ENCODE measurements at regions not wholly inside any gene's neighbourhood (a gene's known extent, or its start where the extent isn't known, plus 50 kb on each side); places are given as distances from the start of the nearest gene placed in this dataset.

DNA sequence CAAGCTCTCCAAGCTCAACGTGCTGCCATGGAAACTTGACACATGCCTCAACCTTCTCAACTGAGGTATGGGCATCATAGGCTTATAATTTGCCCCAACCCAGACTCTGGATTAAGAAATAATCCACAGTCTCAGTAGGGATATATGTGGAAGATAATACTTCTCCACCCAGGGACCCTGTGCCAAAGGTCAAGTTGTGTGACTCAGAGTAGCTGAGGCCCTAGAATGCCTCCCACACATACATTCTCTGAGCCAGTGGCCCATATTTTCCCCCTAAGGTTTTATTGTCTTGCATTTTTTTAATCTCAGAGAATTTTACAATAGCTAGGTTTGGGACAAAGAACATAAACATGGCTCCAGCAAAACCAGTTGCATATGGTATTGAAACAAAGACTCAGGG, 283.1 kb downstream of the IDS start:
- H3K4me1 ChIP-seq (ENCODE audit: control insufficient read depth, insufficient read depth, low read length, poor library complexity, severe bottlenecking), result no peaks in the 10 kb centered on the region
- no CpG with 5 or more reads among the region's 1 CpG for WGBS, 2 experiments (ENCODE audit: insufficient coverage in 2 of 2)
- H3K9me3 ChIP-seq (ENCODE audit: control insufficient read depth, low read length), result no peaks in the 10 kb centered on the region
- H3K36me3 ChIP-seq (ENCODE audit: control insufficient read depth, insufficient read depth, low read length), result no peaks in the 10 kb centered on the region
- H3K27ac ChIP-seq (ENCODE audit: low read depth, low read length, severe bottlenecking), result no peak overlapping the region
- no peak overlapping the region for H3K4me3 ChIP-seq (ENCODE audit: extremely low read depth, insufficient read depth, low read length, poor library complexity, severe bottlenecking)

DNA sequence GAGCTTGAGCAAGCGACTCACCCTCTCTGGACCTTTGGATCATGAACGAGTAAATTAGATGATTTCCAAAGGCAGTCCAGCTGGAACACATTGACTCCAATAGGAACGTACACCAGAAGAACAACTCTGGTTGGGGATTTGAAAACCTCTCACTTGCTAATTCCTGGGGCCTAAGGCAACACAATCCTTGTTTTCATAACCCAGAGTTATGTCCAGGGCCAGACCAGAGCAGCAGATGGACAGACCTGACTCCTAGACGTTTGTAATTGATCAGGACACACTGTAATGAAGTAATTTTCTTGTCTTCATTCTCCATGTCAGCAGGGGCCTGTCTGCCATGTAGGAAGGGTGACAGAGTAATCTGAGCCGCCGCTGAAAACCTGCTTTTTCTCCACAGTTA, 283.9 kb downstream of the IDS start:
- H3K36me3 ChIP-seq (ENCODE audit: control insufficient read depth, insufficient read depth, low read length), result no peaks in the 10 kb centered on the region
- WGBS, 2 experiments (ENCODE audit: insufficient coverage in 2 of 2), result 80% methylated on average over 1 of the region's 6 CpGs; no CpG with 5 or more reads in 1 of the 2 experiments
- no peak overlapping the region for H3K4me3 ChIP-seq (ENCODE audit: extremely low read depth, insufficient read depth, low read length, poor library complexity, severe bottlenecking)

DNA sequence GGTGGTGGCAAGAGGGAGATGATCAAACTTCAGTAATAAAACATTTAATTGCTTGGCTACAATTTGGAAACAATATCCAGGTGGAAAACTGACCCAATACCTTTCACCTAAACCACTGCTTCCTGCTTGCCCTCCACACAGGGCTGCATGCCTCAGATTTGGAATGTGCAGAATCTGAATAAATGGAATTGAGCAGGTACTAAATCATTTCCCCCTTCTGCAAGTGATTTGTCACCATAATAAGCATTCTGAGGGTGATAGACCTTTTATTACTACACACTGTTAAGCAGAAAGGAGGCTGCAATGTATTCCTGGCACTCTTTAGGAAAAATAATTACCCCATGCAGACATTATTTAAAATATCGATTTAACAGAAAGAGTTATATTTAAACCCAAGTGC, 291.8 kb downstream of the IDS start:
- H3K4me3 ChIP-seq (ENCODE audit: extremely low read depth, insufficient read depth, low read length, poor library complexity, severe bottlenecking), result no peak overlapping the region
- WGBS, 2 experiments (ENCODE audit: insufficient coverage in 2 of 2), result no CpG with 5 or more reads among the region's 1 CpG
- no peaks in the 10 kb centered on the region for H3K9me3 ChIP-seq (ENCODE audit: control insufficient read depth, low read length)

More for the DNA sequence above, 283.9 kb downstream of the IDS start:
- Histone ChIP-seq H3K9me3 (ENCODE audit: control insufficient read depth, low read length) (no peaks in the 10 kb centered on the region), H3K4me1 (ENCODE audit: control insufficient read depth, insufficient read depth, low read length, poor library complexity, severe bottlenecking) (no peaks in the 10 kb centered on the region), H3K27ac (ENCODE audit: low read depth, low read length, severe bottlenecking) (no peak overlapping the region)

DNA sequence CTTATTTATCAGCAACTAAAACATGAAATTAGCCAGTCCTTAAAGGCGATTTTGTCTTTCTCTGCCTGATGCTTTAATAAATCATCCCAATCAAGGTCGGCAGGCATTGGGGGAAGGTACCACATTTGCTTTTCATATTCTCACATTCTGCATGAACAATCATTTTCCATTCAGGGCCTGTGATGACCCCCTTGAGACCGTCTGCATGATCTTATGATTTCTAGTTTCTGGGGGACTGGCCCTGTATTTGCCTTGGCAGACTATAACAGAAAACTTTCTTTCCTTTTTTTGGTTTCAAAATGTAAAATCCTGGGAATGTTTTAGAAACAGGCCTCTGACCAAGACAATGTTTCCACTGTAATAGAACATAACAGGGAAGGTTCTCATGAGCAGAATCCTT, 296.8 kb downstream of the IDS start:
- whole genome bisulfite sequencing, 2 experiments (ENCODE audit: insufficient coverage in 2 of 2), result 67 to 94% methylated on average over 1 to 2 of the region's 3 CpGs
- H3K4me1 ChIP-seq (ENCODE audit: control insufficient read depth, insufficient read depth, low read length, poor library complexity, severe bottlenecking), result no peaks in the 10 kb centered on the region
- H3K36me3 ChIP-seq (ENCODE audit: control insufficient read depth, insufficient read depth, low read length), result no peaks in the 10 kb centered on the region
- H3K27ac ChIP-seq (ENCODE audit: low read depth, low read length, severe bottlenecking), result no peak overlapping the region
- H3K9me3 ChIP-seq (ENCODE audit: control insufficient read depth, low read length), result no peaks in the 10 kb centered on the region
- H3K4me3 ChIP-seq (ENCODE audit: extremely low read depth, insufficient read depth, low read length, poor library complexity, severe bottlenecking), result no peak overlapping the region

More for the DNA sequence above, 291.8 kb downstream of the IDS start:
- no peaks in the 10 kb centered on the region for H3K4me1 ChIP-seq (ENCODE audit: control insufficient read depth, insufficient read depth, low read length, poor library complexity, severe bottlenecking)
- no peaks in the 10 kb centered on the region for H3K36me3 ChIP-seq (ENCODE audit: control insufficient read depth, insufficient read depth, low read length)
- no peak overlapping the region for H3K27ac ChIP-seq (ENCODE audit: low read depth, low read length, severe bottlenecking)

DNA sequence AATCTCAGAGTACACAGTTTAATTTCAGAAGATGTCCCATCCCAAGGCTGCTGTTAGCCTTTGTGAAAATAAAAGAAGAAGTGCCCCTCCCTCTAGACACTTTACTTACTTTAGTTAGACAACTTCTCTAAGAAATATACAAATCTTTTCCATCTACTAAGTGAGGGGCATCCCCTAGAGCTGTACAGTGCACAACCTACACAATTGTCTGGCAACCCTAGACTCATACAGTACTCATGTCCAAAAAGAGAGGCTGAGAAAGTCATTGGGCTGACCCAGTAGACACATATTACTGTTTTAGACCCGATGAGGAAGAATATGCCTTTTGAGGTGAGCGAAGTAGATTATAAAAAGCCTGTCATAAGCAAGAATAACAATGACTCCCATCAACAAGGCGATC, 297.6 kb downstream of the IDS start:
- no peak overlapping the region for H3K27ac ChIP-seq (ENCODE audit: low read depth, low read length, severe bottlenecking)
- H3K9me3 ChIP-seq (ENCODE audit: control insufficient read depth, low read length), result no peaks in the 10 kb centered on the region
- H3K36me3 ChIP-seq (ENCODE audit: control insufficient read depth, insufficient read depth, low read length), result no peaks in the 10 kb centered on the region
- H3K4me3 ChIP-seq (ENCODE audit: extremely low read depth, insufficient read depth, low read length, poor library complexity, severe bottlenecking), result no peak overlapping the region
- no peaks in the 10 kb centered on the region for H3K4me1 ChIP-seq (ENCODE audit: control insufficient read depth, insufficient read depth, low read length, poor library complexity, severe bottlenecking)
- no CpG with 5 or more reads among the region's 3 CpGs for WGBS, 2 experiments (ENCODE audit: insufficient coverage in 2 of 2)

DNA sequence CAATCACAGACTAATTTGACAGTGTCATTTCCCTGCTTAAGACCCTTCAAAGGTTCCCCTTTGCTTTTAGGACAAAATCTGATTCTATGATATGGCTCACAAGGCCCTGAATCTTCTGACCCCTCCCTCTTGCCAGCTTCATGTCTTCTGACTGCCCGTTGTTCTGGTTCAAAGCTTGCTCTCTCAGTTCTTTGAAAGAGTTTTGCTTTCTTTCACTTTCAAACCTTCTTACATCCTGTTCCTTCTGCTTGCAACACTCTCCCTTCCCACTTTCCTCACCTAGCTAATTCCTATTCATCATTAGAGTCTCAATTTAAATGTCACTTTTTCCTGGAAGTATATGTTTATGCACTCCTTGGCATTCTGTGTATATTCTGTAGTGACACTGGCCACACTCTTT, 299.2 kb downstream of the IDS start:
- Histone ChIP-seq H3K9me3 (ENCODE audit: control insufficient read depth, low read length) (no peaks in the 10 kb centered on the region), H3K36me3 (ENCODE audit: control insufficient read depth, insufficient read depth, low read length) (no peaks in the 10 kb centered on the region), H3K27ac (ENCODE audit: low read depth, low read length, severe bottlenecking) (no peak overlapping the region), H3K4me1 (ENCODE audit: control insufficient read depth, insufficient read depth, low read length, poor library complexity, severe bottlenecking) (no peaks in the 10 kb centered on the region), H3K4me3 (ENCODE audit: extremely low read depth, insufficient read depth, low read length, poor library complexity, severe bottlenecking) (no peak overlapping the region)
- WGBS, 2 experiments (ENCODE audit: insufficient coverage in 2 of 2), result 100% methylated on average over 1 of the region's 1 CpG; no CpG with 5 or more reads in 1 of the 2 experiments

DNA sequence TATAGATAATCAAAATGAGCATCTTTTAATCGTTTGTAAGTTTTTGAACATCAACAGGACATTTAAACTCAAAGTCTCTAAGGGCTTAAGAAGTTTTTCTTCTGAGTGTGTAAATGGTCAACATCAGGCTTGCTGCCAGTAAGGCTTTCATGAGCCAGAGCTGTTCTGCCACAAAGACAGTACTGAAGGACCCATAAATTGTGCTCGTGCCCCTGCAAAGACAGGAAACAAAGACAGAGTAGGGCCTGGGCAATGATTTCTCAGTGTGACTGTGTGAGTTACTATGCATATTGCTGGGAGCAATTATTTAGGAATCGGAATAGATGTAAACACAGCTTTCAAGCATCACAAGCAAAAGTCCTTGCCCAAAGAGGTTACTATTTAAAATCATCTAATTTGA, 300.0 kb downstream of the IDS start:
- Histone ChIP-seq H3K27ac (ENCODE audit: low read depth, low read length, severe bottlenecking) (no peak overlapping the region), H3K4me1 (ENCODE audit: control insufficient read depth, insufficient read depth, low read length, poor library complexity, severe bottlenecking) (no peaks in the 10 kb centered on the region), H3K4me3 (ENCODE audit: extremely low read depth, insufficient read depth, low read length, poor library complexity, severe bottlenecking) (no peak overlapping the region), H3K9me3 (ENCODE audit: control insufficient read depth, low read length) (no peaks in the 10 kb centered on the region), H3K36me3 (ENCODE audit: control insufficient read depth, insufficient read depth, low read length) (no peaks in the 10 kb centered on the region)
- WGBS, 2 experiments (ENCODE audit: insufficient coverage in 2 of 2), result no CpG with 5 or more reads among the region's 3 CpGs

DNA sequence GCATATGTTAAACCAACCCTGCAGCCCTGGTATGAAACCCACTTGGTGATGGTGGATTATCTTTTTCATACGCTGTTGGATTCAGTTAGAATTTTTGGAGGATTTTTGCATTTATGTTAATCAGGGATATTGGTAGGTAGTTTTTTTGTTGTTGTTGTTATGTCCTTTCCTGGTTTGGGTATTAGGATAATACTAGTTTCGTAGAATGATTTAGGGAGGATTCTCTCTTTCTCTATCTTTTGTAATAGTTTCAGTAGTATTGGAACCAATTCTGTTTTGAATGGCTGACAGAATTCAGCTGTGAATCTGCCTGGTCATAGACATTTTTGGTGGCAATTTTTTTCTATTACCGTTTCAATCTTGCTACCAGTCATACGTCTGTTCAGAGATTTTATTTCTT, 305.4 kb downstream of the IDS start:
- no peaks in the 10 kb centered on the region for H3K4me1 ChIP-seq (ENCODE audit: control insufficient read depth, insufficient read depth, low read length, poor library complexity, severe bottlenecking)
- no peak overlapping the region for H3K4me3 ChIP-seq (ENCODE audit: extremely low read depth, insufficient read depth, low read length, poor library complexity, severe bottlenecking)
- H3K27ac ChIP-seq (ENCODE audit: low read depth, low read length, severe bottlenecking), result no peak overlapping the region
- H3K9me3 ChIP-seq (ENCODE audit: control insufficient read depth, low read length), result no peaks in the 10 kb centered on the region
- no CpG with 5 or more reads among the region's 4 CpGs for WGBS, 2 experiments (ENCODE audit: insufficient coverage in 2 of 2)
- H3K36me3 ChIP-seq (ENCODE audit: control insufficient read depth, insufficient read depth, low read length), result no peaks in the 10 kb centered on the region

DNA sequence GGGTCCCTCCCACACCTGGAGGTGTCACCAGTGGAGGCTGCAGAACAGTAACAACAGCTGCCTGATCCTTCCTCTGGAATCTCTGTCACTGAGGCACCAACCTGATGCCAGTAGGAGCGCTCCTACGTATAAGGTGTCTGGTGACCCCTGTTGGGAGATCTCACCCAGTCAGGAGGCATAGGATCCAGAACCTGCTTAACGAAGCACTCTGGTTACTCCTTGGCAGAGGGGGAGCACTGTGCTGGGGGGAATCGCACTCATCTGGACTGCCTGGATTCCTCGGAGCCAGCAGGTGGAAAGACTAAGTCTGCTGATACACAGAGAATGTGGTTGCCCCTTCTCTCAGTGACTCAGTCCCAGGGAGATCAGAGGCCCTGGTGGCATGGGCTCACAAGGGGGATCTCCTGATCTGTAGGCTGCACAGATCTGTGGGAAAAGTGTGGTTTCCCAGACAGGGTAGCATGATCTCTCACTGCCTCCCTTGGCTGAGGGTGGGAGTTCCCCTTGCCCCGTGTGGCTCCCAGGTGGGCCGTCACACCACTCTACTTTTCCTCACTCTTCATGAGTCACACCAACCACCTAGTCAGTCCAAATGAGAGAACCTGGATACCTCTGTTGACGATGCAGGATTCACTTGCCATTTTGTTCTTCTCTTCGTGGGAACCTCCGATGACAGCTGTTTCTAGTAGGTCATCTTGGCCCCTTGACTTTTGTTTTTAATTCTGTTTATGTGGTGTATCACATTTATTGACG, 305.9 kb downstream of the IDS start:
- Histone ChIP-seq H3K36me3 (ENCODE audit: control insufficient read depth, insufficient read depth, low read length) (no peaks in the 10 kb centered on the region), H3K4me1 (ENCODE audit: control insufficient read depth, insufficient read depth, low read length, poor library complexity, severe bottlenecking) (no peaks in the 10 kb centered on the region), H3K4me3 (ENCODE audit: extremely low read depth, insufficient read depth, low read length, poor library complexity, severe bottlenecking) (no peak overlapping the region), H3K9me3 (ENCODE audit: control insufficient read depth, low read length) (no peaks in the 10 kb centered on the region), H3K27ac (ENCODE audit: low read depth, low read length, severe bottlenecking) (no peak overlapping the region)
- 84 to 85% methylated on average over 3 to 4 of the region's 11 CpGs for WGBS, 2 experiments (ENCODE audit: insufficient coverage in 2 of 2)

DNA sequence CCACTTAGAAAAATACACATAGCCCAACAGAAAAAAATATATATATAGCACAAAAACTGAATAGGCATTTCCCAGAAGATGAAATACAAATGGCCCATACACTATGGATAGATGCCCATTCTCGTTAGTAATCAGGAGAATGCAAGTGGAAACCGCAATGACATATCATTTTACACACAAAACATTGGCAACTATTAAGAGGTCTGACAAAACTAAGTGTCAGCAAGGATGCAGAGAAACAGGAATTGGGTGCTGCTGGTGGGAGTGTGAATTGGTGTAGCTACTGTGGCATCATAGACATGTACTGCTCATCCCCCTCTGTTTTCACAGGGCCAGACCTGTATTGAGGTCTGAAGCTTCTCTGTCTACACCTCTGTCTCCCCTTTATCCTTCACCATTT, 320.0 kb downstream of the IDS start:
- WGBS, 2 experiments (ENCODE audit: insufficient coverage in 2 of 2), result no CpG with 5 or more reads among the region's 2 CpGs
- Histone ChIP-seq H3K4me3 (ENCODE audit: extremely low read depth, insufficient read depth, low read length, poor library complexity, severe bottlenecking) (no peak overlapping the region), H3K9me3 (ENCODE audit: control insufficient read depth, low read length) (no peaks in the 10 kb centered on the region), H3K4me1 (ENCODE audit: control insufficient read depth, insufficient read depth, low read length, poor library complexity, severe bottlenecking) (no peaks in the 10 kb centered on the region), H3K36me3 (ENCODE audit: control insufficient read depth, insufficient read depth, low read length) (no peaks in the 10 kb centered on the region), H3K27ac (ENCODE audit: low read depth, low read length, severe bottlenecking) (no peak overlapping the region)

DNA sequence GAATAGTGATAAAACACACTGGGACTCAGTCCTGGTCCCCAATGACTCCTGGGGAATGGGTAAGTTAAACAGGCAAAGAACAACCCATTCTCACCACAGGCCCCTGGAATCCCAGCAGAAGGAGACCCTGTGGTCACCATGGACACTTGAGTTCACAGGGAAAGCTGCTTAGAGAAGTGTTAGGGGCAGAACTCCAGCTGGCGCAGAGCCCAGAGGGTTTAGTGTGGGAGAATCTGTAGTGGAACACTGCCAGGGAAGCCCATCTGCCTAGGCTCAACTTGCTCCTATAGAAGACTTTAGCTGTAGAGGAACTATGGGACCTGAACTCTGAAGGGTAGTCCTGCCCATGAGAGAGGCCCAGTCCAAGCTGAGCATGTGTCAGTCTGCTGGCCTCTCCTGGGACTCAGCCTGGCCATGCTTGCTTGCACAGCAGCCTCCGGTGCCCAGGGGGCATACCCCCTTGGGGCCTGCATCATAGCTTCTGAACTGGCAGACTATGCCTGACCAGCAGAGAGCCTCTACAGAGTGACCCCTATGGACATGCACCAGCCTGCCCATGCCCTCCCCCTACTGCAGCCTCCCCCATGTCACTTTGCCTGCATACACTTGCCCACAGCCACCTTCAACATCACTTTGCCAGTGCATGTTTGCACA, 343.5 kb downstream of the IDS start:
- 71% methylated on average over 1 of the region's 2 CpGs; no CpG with 5 or more reads in 1 of the 2 experiments for WGBS, 2 experiments (ENCODE audit: insufficient coverage in 2 of 2)
- no peaks in the 10 kb centered on the region for H3K4me1 ChIP-seq (ENCODE audit: control insufficient read depth, insufficient read depth, low read length, poor library complexity, severe bottlenecking)
- H3K4me3 ChIP-seq (ENCODE audit: extremely low read depth, insufficient read depth, low read length, poor library complexity, severe bottlenecking), result no peak overlapping the region
- H3K9me3 ChIP-seq (ENCODE audit: control insufficient read depth, low read length), result no peaks in the 10 kb centered on the region
- no peak overlapping the region for H3K27ac ChIP-seq (ENCODE audit: low read depth, low read length, severe bottlenecking)
- H3K36me3 ChIP-seq (ENCODE audit: control insufficient read depth, insufficient read depth, low read length), result no peaks in the 10 kb centered on the region
